ENCODE measurements at regions not wholly inside any gene's neighbourhood (a gene's known extent, or its start where the extent isn't known, plus 50 kb on each side); places are given as distances from the start of the nearest gene placed in this dataset.

GRCh38 chr9:79976257-79977073 is 404.7 kb downstream of the TLE4 start:
- peak in 6 of 11 donors; percentile 41 to 73 (median 48) for DNase-seq (ENCODE audit: extremely low read depth in 1 of 11, low read depth in 9 of 11, low spot score in 4 of 11)

GRCh38 chr9:79975621-79976256 is 404.0 kb downstream of the TLE4 start:
- peak in 2 of 11 donors; percentile 19 to 44 for DNase-seq (ENCODE audit: extremely low read depth in 1 of 11, low read depth in 9 of 11, low spot score in 4 of 11)

- no peak for DNase-seq (ENCODE audit: extremely low read depth in 1 of 11, low read depth in 9 of 11, low spot score in 4 of 11)
These were observed 403.1 kb downstream of the TLE4 start for GRCh38 chr9:79974806-79975422.

- no peak for DNase-seq (ENCODE audit: extremely low read depth in 1 of 11, low read depth in 9 of 11, low spot score in 4 of 11)
These were observed 401.9 kb downstream of the TLE4 start for GRCh38 chr9:79973627-79974026.

- no peak for DNase-seq (ENCODE audit: extremely low read depth in 1 of 11, low read depth in 9 of 11, low spot score in 4 of 11)
These were observed 398.3 kb downstream of the TLE4 start for GRCh38 chr9:79970146-79970425.

GRCh38 chr9:79969393-79970145 is 397.8 kb downstream of the TLE4 start:
- no peak for DNase-seq (ENCODE audit: extremely low read depth in 1 of 11, low read depth in 9 of 11, low spot score in 4 of 11)

GRCh38 chr9:79968533-79968932 is 396.8 kb downstream of the TLE4 start:
- DNase-seq (ENCODE audit: extremely low read depth in 1 of 11, low read depth in 9 of 11, low spot score in 4 of 11) = no peak

GRCh38 chr9:79962836-79963235 is 391.1 kb downstream of the TLE4 start:
- DNase-seq (ENCODE audit: extremely low read depth in 1 of 11, low read depth in 9 of 11, low spot score in 4 of 11) = no peak

GRCh38 chr9:79962150-79962549 is 390.4 kb downstream of the TLE4 start:
- DNase-seq (ENCODE audit: extremely low read depth in 1 of 11, low read depth in 9 of 11, low spot score in 4 of 11) = no peak

- no peak for DNase-seq (ENCODE audit: extremely low read depth in 1 of 11, low read depth in 9 of 11, low spot score in 4 of 11)
These were observed 383.5 kb downstream of the TLE4 start for GRCh38 chr9:79955300-79955699.

GRCh38 chr9:79953908-79954307 is 382.1 kb downstream of the TLE4 start:
- DNase-seq (ENCODE audit: extremely low read depth in 1 of 11, low read depth in 9 of 11, low spot score in 4 of 11) = no peak

GRCh38 chr9:79952401-79952800 is 380.6 kb downstream of the TLE4 start:
- DNase-seq (ENCODE audit: extremely low read depth in 1 of 11, low read depth in 9 of 11, low spot score in 4 of 11) = no peak

GRCh38 chr9:79946712-79947111 is 374.9 kb downstream of the TLE4 start:
- DNase-seq (ENCODE audit: extremely low read depth in 1 of 11, low read depth in 9 of 11, low spot score in 4 of 11) = no peak

GRCh38 chr9:79945495-79945894 is 373.7 kb downstream of the TLE4 start:
- no peak for DNase-seq (ENCODE audit: extremely low read depth in 1 of 11, low read depth in 9 of 11, low spot score in 4 of 11)

GRCh38 chr9:79945016-79945415 is 373.3 kb downstream of the TLE4 start:
- DNase-seq (ENCODE audit: extremely low read depth in 1 of 11, low read depth in 9 of 11, low spot score in 4 of 11) = no peak

GRCh38 chr9:79940919-79941318 is 369.2 kb downstream of the TLE4 start:
- DNase-seq (ENCODE audit: extremely low read depth in 1 of 11, low read depth in 9 of 11, low spot score in 4 of 11) = no peak

- DNase-seq (ENCODE audit: extremely low read depth in 1 of 11, low read depth in 9 of 11, low spot score in 4 of 11) = no peak
These were observed 368.1 kb downstream of the TLE4 start for GRCh38 chr9:79939819-79940218.

- no peak for DNase-seq (ENCODE audit: extremely low read depth in 1 of 11, low read depth in 9 of 11, low spot score in 4 of 11)
These were observed 364.6 kb downstream of the TLE4 start for GRCh38 chr9:79936336-79936735.

GRCh38 chr9:79929285-79929684 is 357.5 kb downstream of the TLE4 start:
- no peak for DNase-seq (ENCODE audit: extremely low read depth in 1 of 11, low read depth in 9 of 11, low spot score in 4 of 11)

All from renal cortex interstitium (tissue), 11 donors.